ENCODE measurements at regions not wholly inside any gene's neighbourhood (a gene's known extent, or its start where the extent isn't known, plus 50 kb on each side); places are given as distances from the start of the nearest gene placed in this dataset.
"Not testable (repeated sequence)": the region's sequence is repeated elsewhere in the genome, so short reads cannot be mapped to it uniquely, and the experiment has no call there.

DNA sequence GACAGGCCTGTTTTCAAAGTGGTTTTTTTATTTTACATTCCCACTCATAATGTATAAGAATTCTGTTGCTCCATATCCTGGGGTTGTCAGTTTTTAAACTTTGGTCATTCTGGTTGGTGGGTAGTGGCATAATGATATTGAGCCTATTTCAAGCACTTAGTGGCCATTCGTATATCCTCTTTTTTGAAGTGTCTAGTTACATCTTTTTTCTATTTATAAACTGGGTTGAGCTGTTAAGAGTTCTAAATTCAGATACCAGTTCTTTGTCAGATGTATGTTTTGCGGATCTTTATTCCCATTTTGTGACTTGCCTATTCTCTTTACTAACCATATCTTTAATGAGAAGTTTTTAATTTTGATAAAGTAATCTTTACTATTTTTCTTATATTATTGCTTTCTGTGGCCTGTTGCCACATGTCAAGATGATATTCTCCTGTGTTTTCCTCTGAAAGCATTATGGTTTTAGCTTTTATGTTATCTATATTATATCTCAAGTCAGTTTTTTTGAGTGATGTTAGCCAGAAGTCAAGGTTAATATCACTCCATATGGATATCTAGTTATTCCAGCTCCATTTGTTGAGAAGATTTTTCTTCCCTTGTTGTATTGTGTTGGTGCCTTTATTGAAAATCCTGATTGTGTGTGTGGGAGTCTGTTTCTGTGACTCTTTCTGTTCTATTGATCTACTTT, 110.9 kb downstream of the FHIP1A start:
- TF ChIP-seq, protein P1, sequence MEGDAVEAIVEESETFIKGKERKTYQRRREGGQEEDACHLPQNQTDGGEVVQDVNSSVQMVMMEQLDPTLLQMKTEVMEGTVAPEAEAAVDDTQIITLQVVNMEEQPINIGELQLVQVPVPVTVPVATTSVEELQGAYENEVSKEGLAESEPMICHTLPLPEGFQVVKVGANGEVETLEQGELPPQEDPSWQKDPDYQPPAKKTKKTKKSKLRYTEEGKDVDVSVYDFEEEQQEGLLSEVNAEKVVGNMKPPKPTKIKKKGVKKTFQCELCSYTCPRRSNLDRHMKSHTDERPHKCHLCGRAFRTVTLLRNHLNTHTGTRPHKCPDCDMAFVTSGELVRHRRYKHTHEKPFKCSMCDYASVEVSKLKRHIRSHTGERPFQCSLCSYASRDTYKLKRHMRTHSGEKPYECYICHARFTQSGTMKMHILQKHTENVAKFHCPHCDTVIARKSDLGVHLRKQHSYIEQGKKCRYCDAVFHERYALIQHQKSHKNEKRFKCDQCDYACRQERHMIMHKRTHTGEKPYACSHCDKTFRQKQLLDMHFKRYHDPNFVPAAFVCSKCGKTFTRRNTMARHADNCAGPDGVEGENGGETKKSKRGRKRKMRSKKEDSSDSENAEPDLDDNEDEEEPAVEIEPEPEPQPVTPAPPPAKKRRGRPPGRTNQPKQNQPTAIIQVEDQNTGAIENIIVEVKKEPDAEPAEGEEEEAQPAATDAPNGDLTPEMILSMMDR (IDR thresholded peaks at IDR 0.05; ENCODE audit: low read depth, low read length): no peak
- DNase-seq (ENCODE audit: low read depth in 2 of 2): no peak
- no peak overlapping the region for H3K4me3 ChIP-seq (replicated peaks in 1 of 2; ENCODE audit: low read depth in 2 of 2, low read length in 2 of 2)

DNA sequence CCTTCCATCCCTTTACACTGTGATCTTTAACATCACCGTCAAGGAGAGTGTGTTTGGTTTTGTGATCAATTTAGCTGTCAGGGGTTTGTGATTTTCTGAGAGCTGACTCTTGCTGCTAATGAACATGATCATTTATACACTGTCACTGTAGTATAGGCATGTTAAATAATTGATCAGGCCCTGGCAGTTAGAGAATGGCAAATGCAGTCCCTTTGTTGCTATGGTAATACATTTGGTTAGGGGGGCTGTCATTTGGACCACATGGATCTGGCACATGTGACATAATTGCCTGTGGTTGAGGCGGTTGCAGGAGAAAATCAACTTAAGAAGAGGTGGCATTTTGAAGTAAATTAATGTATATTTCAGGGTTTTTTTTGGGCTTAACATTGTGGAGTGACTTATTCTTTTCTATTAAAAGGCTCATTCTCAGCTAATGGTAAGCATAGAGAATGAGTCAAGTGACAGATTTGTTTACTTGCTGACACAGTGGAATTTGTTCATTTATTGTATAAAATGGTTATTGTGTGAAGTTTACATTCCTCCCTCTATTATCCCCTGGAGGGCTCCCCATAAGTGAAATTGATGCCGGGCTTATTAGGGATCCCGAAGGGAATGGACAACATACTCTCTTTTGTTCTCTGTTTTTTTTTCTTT, 114.0 kb downstream of the FHIP1A start:
- H3K4me3 ChIP-seq (replicated peaks in 1 of 2; ENCODE audit: low read depth in 2 of 2, low read length in 2 of 2): no peak overlapping the region
- DNase-seq (ENCODE audit: low read depth in 2 of 2): no peak
- TF ChIP-seq, protein P1 (IDR thresholded peaks at IDR 0.05; ENCODE audit: low read depth, low read length): no peak

DNA sequence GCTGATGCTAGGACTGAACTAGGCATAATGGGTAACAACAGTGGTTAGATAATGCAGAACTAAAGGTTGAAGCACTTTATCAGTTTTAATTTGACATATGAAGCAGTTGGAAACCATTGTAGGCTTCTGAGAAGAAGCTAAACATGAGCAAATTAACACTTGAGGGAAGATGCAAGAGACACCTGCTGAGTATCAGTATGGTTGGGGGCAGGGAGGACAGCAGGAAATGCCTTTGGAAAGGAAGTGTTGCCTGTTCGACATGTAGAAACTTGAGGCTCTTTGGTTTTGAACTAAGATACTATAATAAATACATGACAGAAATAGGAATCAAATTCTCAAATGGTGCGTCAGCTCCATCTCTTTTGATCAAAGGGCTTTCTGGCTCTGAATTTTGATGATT, 115.6 kb downstream of the FHIP1A start:
- TF ChIP-seq, protein P1 (IDR thresholded peaks at IDR 0.05; ENCODE audit: low read depth, low read length): no peak
- DNase-seq (ENCODE audit: low read depth in 2 of 2): no peak
- H3K4me3 ChIP-seq (replicated peaks in 1 of 2; ENCODE audit: low read depth in 2 of 2, low read length in 2 of 2): no peak overlapping the region

GRCh38 chr4:151526489-151526888, 117.5 kb downstream of the FHIP1A start:
- DNase-seq (ENCODE audit: low read depth in 2 of 2); H3K4me3 ChIP-seq (replicated peaks in 1 of 2; ENCODE audit: low read depth in 2 of 2, low read length in 2 of 2): not testable (repeated sequence)

- DNase-seq (ENCODE audit: low read depth in 2 of 2): no peak
- TF ChIP-seq, protein P1 (IDR thresholded peaks at IDR 0.05; ENCODE audit: low read depth, low read length): no peak
These were observed 118.7 kb downstream of the FHIP1A start for GRCh38 chr4:151527699-151528098.

DNA sequence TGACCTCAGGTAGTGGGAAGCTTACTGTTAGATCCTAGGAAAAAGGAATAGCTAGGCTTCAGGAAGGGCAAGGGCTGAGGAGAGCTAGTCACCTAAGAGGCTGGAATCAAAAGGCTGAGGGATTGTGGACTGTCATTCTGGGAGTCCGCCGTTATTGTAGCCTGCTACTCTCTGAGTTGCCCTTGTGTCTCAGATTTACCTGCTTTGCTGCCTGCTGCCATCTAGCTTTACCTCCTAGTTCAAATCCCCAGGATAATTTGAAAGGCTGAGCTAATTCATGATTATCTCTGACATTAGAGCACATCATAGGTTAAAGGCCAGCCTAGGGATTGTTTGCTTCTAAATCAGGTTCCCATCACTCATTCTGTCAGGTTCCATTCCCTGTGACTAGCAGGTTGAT, 120.2 kb downstream of the FHIP1A start:
- TF ChIP-seq, protein P1 (IDR thresholded peaks at IDR 0.05; ENCODE audit: low read depth, low read length): no peak
- H3K4me3 ChIP-seq (replicated peaks in 1 of 2; ENCODE audit: low read depth in 2 of 2, low read length in 2 of 2): no peak overlapping the region
- DNase-seq (ENCODE audit: low read depth in 2 of 2): no peak

More at GRCh38 chr4:151527699-151528098, 118.7 kb downstream of the FHIP1A start:
- H3K4me3 ChIP-seq (replicated peaks in 1 of 2; ENCODE audit: low read depth in 2 of 2, low read length in 2 of 2): no peak overlapping the region

DNA sequence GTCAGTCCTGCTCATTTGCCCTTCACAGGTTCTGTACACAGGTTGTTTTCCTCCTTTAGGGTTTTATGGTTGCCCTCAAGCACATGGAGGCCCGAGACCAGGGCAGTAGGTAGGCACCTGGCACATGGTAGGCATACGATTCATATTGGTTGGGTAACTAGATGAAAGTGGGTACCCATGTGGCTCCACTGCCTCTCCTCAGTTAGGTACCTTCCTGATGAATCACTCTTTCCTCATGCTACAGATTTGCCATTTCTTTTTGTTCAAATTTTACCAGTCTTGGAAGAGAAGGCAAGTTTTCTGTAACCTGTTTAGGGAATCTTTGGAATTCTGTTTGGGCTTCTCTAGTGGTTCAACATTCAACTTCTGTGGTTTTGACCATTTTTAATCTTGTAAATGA, 121.3 kb downstream of the FHIP1A start:
- no peak for DNase-seq (ENCODE audit: low read depth in 2 of 2)
- no peak overlapping the region for H3K4me3 ChIP-seq (replicated peaks in 1 of 2; ENCODE audit: low read depth in 2 of 2, low read length in 2 of 2)
- TF ChIP-seq, protein P1 (IDR thresholded peaks at IDR 0.05; ENCODE audit: low read depth, low read length): no peak
